ENCODE measurements at regions not wholly inside any gene's neighbourhood (a gene's known extent, or its start where the extent isn't known, plus 50 kb on each side); places are given as distances from the start of the nearest gene placed in this dataset.

DNA sequence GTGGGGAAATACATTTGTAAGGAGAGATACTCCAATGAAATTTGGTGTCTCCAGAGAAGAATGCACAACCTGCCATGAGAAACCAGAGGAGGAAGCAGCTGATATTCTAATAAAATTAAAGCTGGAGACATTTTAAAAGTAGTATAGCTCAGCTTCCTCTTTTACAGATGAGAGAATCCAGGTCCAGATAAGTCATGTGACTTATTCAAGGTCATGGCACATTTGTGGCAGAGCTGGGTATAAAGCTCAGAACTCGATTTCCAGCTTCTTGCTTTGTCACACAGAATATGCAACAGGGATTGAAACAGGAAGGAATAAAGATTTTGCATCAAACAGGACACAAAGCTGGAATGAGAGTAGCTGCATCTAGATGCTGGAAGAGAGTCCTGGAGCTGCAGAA is 174.8 kb downstream of the EMP1 start:
- Histone ChIP-seq H3K36me3 (replicated peaks) (no peaks in the 10 kb centered on the region), H3K4me3 (ENCODE audit: low read depth, low read length) (no peak overlapping the region), H3K27me3 (replicated peaks) (no peaks in the 10 kb centered on the region), H3K27ac (no peak overlapping the region)
- in situ Hi-C loops (cut with HindIII; ENCODE audit: low pct_ligation_motif_present, low sequenced_read_pairs), result no loop called here
- DNase-seq, result no peak
- TF ChIP-seq, protein P1, sequence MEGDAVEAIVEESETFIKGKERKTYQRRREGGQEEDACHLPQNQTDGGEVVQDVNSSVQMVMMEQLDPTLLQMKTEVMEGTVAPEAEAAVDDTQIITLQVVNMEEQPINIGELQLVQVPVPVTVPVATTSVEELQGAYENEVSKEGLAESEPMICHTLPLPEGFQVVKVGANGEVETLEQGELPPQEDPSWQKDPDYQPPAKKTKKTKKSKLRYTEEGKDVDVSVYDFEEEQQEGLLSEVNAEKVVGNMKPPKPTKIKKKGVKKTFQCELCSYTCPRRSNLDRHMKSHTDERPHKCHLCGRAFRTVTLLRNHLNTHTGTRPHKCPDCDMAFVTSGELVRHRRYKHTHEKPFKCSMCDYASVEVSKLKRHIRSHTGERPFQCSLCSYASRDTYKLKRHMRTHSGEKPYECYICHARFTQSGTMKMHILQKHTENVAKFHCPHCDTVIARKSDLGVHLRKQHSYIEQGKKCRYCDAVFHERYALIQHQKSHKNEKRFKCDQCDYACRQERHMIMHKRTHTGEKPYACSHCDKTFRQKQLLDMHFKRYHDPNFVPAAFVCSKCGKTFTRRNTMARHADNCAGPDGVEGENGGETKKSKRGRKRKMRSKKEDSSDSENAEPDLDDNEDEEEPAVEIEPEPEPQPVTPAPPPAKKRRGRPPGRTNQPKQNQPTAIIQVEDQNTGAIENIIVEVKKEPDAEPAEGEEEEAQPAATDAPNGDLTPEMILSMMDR (IDR thresholded peaks at IDR 0.05; ENCODE audit: low read depth, low read length, missing control alignments), result no peak

DNA sequence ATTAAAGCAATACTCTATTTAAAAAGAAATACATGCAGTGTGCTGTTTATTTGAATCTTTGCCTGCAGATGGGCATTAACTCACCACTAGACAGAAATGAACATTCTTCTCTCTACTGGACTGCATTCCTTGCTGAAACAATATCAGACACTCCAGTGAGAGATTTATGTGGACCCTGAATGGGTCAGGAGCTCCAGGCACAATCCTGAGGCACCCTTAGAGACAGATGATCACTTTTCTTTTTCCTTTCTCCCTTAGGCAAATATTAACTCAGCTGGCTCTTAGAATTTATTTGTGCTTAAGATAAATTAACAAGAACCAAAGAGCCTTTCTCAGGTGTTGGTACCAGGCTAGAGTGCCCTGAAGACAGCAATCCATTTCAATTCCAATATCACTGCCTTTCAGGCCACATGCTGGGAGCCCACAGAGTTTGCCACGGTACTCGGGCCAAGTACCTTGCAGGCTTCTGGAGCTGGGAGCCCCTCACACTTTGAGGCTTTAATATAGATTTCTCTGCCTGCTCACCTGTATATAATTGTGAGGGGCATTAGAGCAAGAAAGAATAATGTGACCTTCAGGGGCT is 173.0 kb downstream of the EMP1 start:
- no peak overlapping the region for H3K27ac ChIP-seq
- no peaks in the 10 kb centered on the region for H3K36me3 ChIP-seq (replicated peaks)
- no peak overlapping the region for H3K4me3 ChIP-seq (ENCODE audit: low read depth, low read length)
- TF ChIP-seq, protein P1 (IDR thresholded peaks at IDR 0.05; ENCODE audit: low read depth, low read length, missing control alignments), result no peak
- no peak for DNase-seq
- in situ Hi-C loops (cut with HindIII; ENCODE audit: low pct_ligation_motif_present, low sequenced_read_pairs), result no loop called here
- no peaks in the 10 kb centered on the region for H3K27me3 ChIP-seq (replicated peaks)

DNA sequence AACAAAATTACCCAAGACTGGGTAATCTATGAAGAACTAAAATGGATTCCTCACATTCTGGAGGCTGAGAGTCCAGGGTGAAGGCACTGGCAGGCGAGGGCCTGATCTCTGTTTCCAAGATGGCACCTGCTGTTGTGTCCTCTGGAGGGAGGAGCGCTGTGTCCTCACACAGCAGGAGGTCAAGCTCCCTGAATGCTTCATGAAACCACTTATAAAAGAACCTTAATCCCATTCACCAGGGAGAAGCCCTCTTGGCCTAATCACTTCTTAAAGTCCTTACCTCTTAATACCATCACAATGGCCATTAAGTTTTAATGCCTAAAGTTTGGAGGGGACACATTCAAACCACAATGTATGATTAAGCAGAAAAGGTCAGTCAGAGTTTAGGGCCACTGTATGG is 172.4 kb downstream of the EMP1 start:
- Histone ChIP-seq H3K36me3 (replicated peaks) (no peaks in the 10 kb centered on the region), H3K4me3 (ENCODE audit: low read depth, low read length) (no peak overlapping the region), H3K27me3 (replicated peaks) (no peaks in the 10 kb centered on the region), H3K27ac (no peak overlapping the region)
- DNase-seq, result no peak
- in situ Hi-C loops (cut with HindIII; ENCODE audit: low pct_ligation_motif_present, low sequenced_read_pairs), result no loop called here
- TF ChIP-seq, protein P1 (IDR thresholded peaks at IDR 0.05; ENCODE audit: low read depth, low read length, missing control alignments), result no peak

DNA sequence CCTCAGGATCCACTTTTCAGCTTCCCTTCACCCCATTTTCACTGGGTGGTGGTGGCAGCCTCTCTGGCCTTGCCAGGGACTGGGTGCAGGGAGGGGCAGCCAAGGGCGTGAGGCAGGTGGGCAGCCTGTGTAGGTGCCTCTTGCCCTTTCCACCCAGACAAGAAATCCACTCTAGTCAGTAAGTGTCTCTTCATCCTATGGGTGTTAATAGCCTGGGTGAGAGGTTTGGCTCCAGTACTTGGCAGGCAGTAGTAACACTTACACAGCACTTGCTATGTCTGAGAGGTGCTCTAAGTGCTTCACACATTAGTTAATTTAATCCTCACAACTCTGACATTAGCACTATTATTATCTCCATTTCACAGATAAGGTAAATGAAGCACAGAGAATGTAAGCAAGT is 171.9 kb downstream of the EMP1 start:
- TF ChIP-seq, protein P1 (IDR thresholded peaks at IDR 0.05; ENCODE audit: low read depth, low read length, missing control alignments), result no peak
- H3K27ac ChIP-seq, result no peak overlapping the region
- no peaks in the 10 kb centered on the region for H3K36me3 ChIP-seq (replicated peaks)
- no peak for DNase-seq
- no peak overlapping the region for H3K4me3 ChIP-seq (ENCODE audit: low read depth, low read length)
- no peaks in the 10 kb centered on the region for H3K27me3 ChIP-seq (replicated peaks)
- in situ Hi-C loops (cut with HindIII; ENCODE audit: low pct_ligation_motif_present, low sequenced_read_pairs), result no loop called here

DNA sequence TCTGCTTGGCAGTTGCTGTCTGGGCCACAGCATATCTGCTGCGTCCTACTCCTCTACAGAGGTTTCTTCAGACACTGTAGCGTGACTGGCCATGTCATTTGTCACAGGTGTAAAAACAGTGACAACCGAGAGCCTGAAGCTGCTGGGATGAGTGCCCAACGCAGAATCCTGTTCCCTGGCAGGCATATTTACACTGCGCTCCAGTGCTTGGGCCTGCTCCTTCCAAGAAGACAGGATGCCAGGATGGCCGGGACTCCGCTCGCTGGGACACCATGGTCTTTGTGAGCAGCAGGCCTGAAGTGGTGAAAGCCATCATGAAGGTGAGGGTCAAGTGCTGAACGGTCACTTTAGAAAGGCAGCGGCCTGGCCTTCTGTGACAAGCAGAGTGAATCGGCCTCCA is 171.4 kb downstream of the EMP1 start:
- DNase-seq, result no peak
- H3K27ac ChIP-seq, result no peak overlapping the region
- H3K4me3 ChIP-seq (ENCODE audit: low read depth, low read length), result no peak overlapping the region
- no peaks in the 10 kb centered on the region for H3K27me3 ChIP-seq (replicated peaks)
- H3K36me3 ChIP-seq (replicated peaks), result no peaks in the 10 kb centered on the region
- TF ChIP-seq, protein P1 (IDR thresholded peaks at IDR 0.05; ENCODE audit: low read depth, low read length, missing control alignments), result no peak
- in situ Hi-C loops (cut with HindIII; ENCODE audit: low pct_ligation_motif_present, low sequenced_read_pairs), result no loop called here

DNA sequence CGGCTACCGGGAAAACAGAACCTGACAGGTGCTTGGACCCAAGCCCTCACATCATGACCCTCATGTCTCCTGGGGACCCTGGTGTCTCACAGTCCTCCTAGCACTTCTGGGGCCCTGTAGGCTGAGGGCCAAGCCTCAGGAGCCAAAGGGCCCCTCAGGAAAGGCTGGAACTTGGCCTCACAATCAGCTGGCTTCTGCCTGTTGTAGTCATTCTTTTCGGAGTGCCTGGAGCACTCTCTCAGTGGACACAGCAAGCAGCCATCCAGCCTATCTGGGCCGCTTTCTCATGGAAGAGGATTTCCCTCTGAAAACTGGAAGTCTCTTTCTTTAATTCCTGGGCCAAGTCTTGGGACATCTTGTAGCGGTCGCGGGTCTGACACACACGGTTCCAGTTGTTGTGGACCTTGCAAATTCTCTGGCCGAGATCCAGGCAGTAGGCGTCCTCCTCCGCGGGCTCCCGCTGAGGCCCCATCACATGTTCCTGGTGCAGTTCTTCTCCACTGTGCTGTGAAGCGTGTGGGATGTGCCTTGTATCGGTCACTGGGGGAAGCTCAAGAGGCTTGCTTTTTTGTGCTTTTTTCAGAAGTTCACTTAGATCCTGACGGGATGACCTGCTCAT is 169.3 kb downstream of the EMP1 start:
- no peak overlapping the region for H3K27ac ChIP-seq
- TF ChIP-seq, protein P1 (IDR thresholded peaks at IDR 0.05; ENCODE audit: low read depth, low read length, missing control alignments), result no peak
- no peaks in the 10 kb centered on the region for H3K36me3 ChIP-seq (replicated peaks)
- no peaks in the 10 kb centered on the region for H3K27me3 ChIP-seq (replicated peaks)
- H3K4me3 ChIP-seq (ENCODE audit: low read depth, low read length), result no peak overlapping the region
- DNase-seq, result no peak
- in situ Hi-C loops (cut with HindIII; ENCODE audit: low pct_ligation_motif_present, low sequenced_read_pairs), result no loop called here
